SK-N-MC (cell line): ENCODE measurements at regions not wholly inside any gene's neighbourhood (a gene's known extent, or its start where the extent isn't known, plus 50 kb on each side); places are given as distances from the start of the nearest gene placed in this dataset.

Experiments
- EZH2 ChIP-seq: fragments of 200-600 bp; sonication (generic); IDR thresholded peaks from one replicate; pipeline ENCODE4 v1.6.1; 2017; ENCODE audit warnings: antibody characterized with exemption
- FOXP2 ChIP-seq: optimal IDR thresholded peaks from 2 replicates; pipeline ENCODE3; 2011; ENCODE audit warnings: mild to moderate bottlenecking, moderate library complexity; ENCODE audit not compliant: insufficient read depth; ENCODE audit errors: extremely low read length, control extremely low read depth
- POLR2AphosphoS5 ChIP-seq: IDR thresholded peaks from 2 replicates; pipeline ENCODE4 v1.6.1; 2012; ENCODE audit warnings: mild to moderate bottlenecking, low read depth, low read length, borderline replicate concordance

- TF ChIP-seq EZH2 (no peak), POLR2AphosphoS5 (no peak), FOXP2 (no peak)
Observed at GRCh38 chr6:139475646-139476045, 101.2 kb upstream of the CITED2 start.
